Heart right ventricle (tissue), 16 donors: ENCODE measurements at regions not wholly inside any gene's neighbourhood (a gene's known extent, or its start where the extent isn't known, plus 50 kb on each side); places are given as distances from the start of the nearest gene placed in this dataset.

ENCODE experiments used
- ATAC-seq, 8 donors: fragments of 200-7000 bp; cut with Tn5 transposase; one replicate each; pipeline ENCODE4 v1.9.1; 2020; ENCODE audit warnings: mild to moderate bottlenecking in 8 of 8, moderate library complexity in 8 of 8, moderate number of reproducible peaks in 1 of 8
- DNase-seq, 2 donors: peaks; one replicate each; pipeline ENCODE4 v3.0.0-alpha.2; 2020
- H3K27ac ChIP-seq, 10 donors: fragments of 200-600 bp; sonication (generic) in 2 of 10; one replicate each; pipeline versions ENCODE4 v1.5.0 to v1.8.0; 2020 to 2022; ENCODE audit warnings: mild to moderate bottlenecking in 3 of 10
- H3K27me3 ChIP-seq, 7 donors: fragments of 200-600 bp; one replicate each; pipeline ENCODE4 v1.8.0; 2021 to 2022; ENCODE audit warnings: mild to moderate bottlenecking in 2 of 7
- H3K36me3 ChIP-seq, 9 donors: fragments of 200-600 bp; sonication (generic) in 1 of 9; one replicate each; pipeline versions ENCODE4 v1.5.0 to v1.8.0; 2020 to 2022; ENCODE audit warnings: mild to moderate bottlenecking in 2 of 9
- H3K4me1 ChIP-seq, 9 donors: fragments of 200-600 bp; sonication (generic) in 1 of 9; one replicate each; pipeline versions ENCODE4 v1.5.0 to v1.8.0; 2020 to 2022; ENCODE audit warnings: mild to moderate bottlenecking in 4 of 9
- H3K4me3 ChIP-seq, 10 donors: fragments of 200-600 bp; sonication (generic) in 2 of 10; one replicate each; pipeline versions ENCODE4 v1.5.0 to v1.8.0; 2020 to 2022; ENCODE audit warnings: mild to moderate bottlenecking in 7 of 10, moderate library complexity in 2 of 10
- H3K9me3 ChIP-seq, 11 donors: fragments of 200-600 bp in 10 of 11; sonication (generic) in 2 of 11; one replicate each; pipeline versions ENCODE4 v1.5.0 to v1.8.0; 2013 to 2022; ENCODE audit warnings: mild to moderate bottlenecking in 2 of 11, control low read depth in 1 of 11, moderate library complexity in 1 of 11
- CTCF ChIP-seq, 9 donors: fragments of 200-600 bp; sonication (generic) in 2 of 9; IDR thresholded peaks; one replicate each; pipeline versions ENCODE4 v1.5.0 to v1.8.0; 2021 to 2022; ENCODE audit warnings: antibody characterized with exemption in 9 of 9, mild to moderate bottlenecking in 5 of 9, moderate library complexity in 1 of 9
- WGBS, 2 donors: extraction: QIAGEN DNeasy Blood & Tissue Kit; methylation state at CpG; one replicate each; pipeline ENCODE4 v1.1.7; 2013; ENCODE audit warnings: inconsistent platforms in 1 of 2; 5-methylcytosine and 5-hydroxymethylcytosine counted together
- intact Hi-C, 10 donors: fragments of 100-400 bp; cut with DNase I; formaldehyde crosslinking; loops; one replicate each; pipeline versions ENCODE4 v1.11.1 to v1.14.2; 2022
- donor health status: Arrhythmogenic right ventricular cardiomyopathy.
- donor health status: ischemic (EF 13 %, LVEDD 7.1; RV severe dilation, severe dysfunction).
- donor health status: healthy with polysubstance abuse.
- donor health status: DM: no; HTN: yes; CAD: no.
- donor health status: DM: no; HTN: no; CAD: no.
- donor health status: ischemic (EF 25% LVEDD 6.9; RV normal size, moderate dysfunction).
- donor health status: ischemic (EF 25% LVEDD 5.7; RV mildly dilated, moderate dysfunction).
- donor health status: healthy.
- donor health status: DM: yes; HTN: yes; CAD: no.
- donor health status: Ischemic cardiomyopathy.
- donor health status: ischemic (EF 35%, LVEDD 5.7; RV mildly dilated, moderate dysfunction).
- donor health status: nonischemic (EF 11% LVEDD 7.7; RV severe dilation, severe dysfunction).
- donor health status: DM: yes; HTN: yes; CAD: no.
- donor health status: PGD.
- donor health status: ischemic (EF 29% LVEDD 5.4; RV normal size, mild dysfunction).
- donor health status: nonischemic (EF 23%, LVEDD 6.1; RV moderate dilation, normal function).

- H3K36me3 ChIP-seq, result no peaks in the 10 kb centered on the region
- no peak overlapping the region for H3K4me3 ChIP-seq
- no peaks in the 10 kb centered on the region for H3K9me3 ChIP-seq
- no peaks in the 10 kb centered on the region for H3K4me1 ChIP-seq
- no peak for TF ChIP-seq CTCF (IDR thresholded peaks at IDR 0.05)
- ATAC-seq (no peak), DNase-seq (no peak)
- WGBS, 2 donors, result 95 to 96% methylated on average over 4 of the region's 4 CpGs
- no peaks in the 10 kb centered on the region for H3K27me3 ChIP-seq
- intact Hi-C loops, result no loop called here
- H3K27ac ChIP-seq, result no peak overlapping the region
Measured at GRCh38 chr6:144944106-144944505, 659.0 kb downstream of the UTRN start.

- H3K36me3 ChIP-seq, result no peaks in the 10 kb centered on the region
- intact Hi-C loops, result no loop called here
- no peaks in the 10 kb centered on the region for H3K27me3 ChIP-seq
- H3K4me1 ChIP-seq, result no peaks in the 10 kb centered on the region
- ATAC-seq (no peak), DNase-seq (no peak)
- TF ChIP-seq CTCF (IDR thresholded peaks at IDR 0.05), result no peak
- WGBS, 2 donors, result 79 to 80% methylated on average over 4 of the region's 4 CpGs
- no peak overlapping the region for H3K4me3 ChIP-seq
- no peaks in the 10 kb centered on the region for H3K9me3 ChIP-seq
- H3K27ac ChIP-seq, result no peak overlapping the region
Measured at GRCh38 chr6:144947398-144947976, 662.4 kb downstream of the UTRN start.

GRCh38 chr6:144951730-144952437 lies 666.7 kb downstream of the UTRN start:
- no peak for DNase-seq
- H3K27ac ChIP-seq, result no peak overlapping the region
- no peak for ATAC-seq
- TF ChIP-seq CTCF (IDR thresholded peaks at IDR 0.05), result no peak
- 59 to 60% methylated on average over 3 of the region's 3 CpGs for WGBS, 2 donors
- no peaks in the 10 kb centered on the region for H3K4me1 ChIP-seq
- intact Hi-C loops, result no loop called here
- no peak overlapping the region for H3K4me3 ChIP-seq
- no peaks in the 10 kb centered on the region for H3K27me3 ChIP-seq
- H3K9me3 ChIP-seq, result no peaks in the 10 kb centered on the region
- no peaks in the 10 kb centered on the region for H3K36me3 ChIP-seq

- ATAC-seq (no peak), DNase-seq (no peak)
- Histone ChIP-seq H3K27ac (no peak overlapping the region), H3K9me3 (no peaks in the 10 kb centered on the region), H3K4me1 (no peaks in the 10 kb centered on the region), H3K36me3 (no peaks in the 10 kb centered on the region), H3K4me3 (no peak overlapping the region), H3K27me3 (no peaks in the 10 kb centered on the region)
- 94 to 95% methylated on average over 3 of the region's 3 CpGs for WGBS, 2 donors
- no peak for TF ChIP-seq CTCF (IDR thresholded peaks at IDR 0.05)
- intact Hi-C loops, result no loop called here
Measured at GRCh38 chr6:144952456-144953240, 667.5 kb downstream of the UTRN start.
